Glutamatergic neuron (in vitro differentiated cells): ENCODE measurements at regions not wholly inside any gene's neighbourhood (a gene's known extent, or its start where the extent isn't known, plus 50 kb on each side); places are given as distances from the start of the nearest gene placed in this dataset.

Experiments
- DNase-seq: peaks from one replicate; pipeline ENCODE4 v3.0.0; 2022
- H3K27ac Mint-ChIP-seq: one replicate; pipeline ENCODE4 v1.8.0; 2020; ENCODE audit warnings: mild to moderate bottlenecking, mixed read lengths, inconsistent platforms; ENCODE audit not compliant: unreplicated experiment
- H3K27me3 Mint-ChIP-seq: one replicate; pipeline ENCODE4 v1.8.0; 2020; ENCODE audit warnings: mild to moderate bottlenecking, moderate library complexity, mixed read lengths, inconsistent platforms; ENCODE audit not compliant: unreplicated experiment
- H3K36me3 Mint-ChIP-seq: one replicate; pipeline ENCODE4 v1.8.0; 2020; ENCODE audit warnings: mild to moderate bottlenecking, mixed read lengths, inconsistent platforms; ENCODE audit not compliant: unreplicated experiment
- H3K4me1 Mint-ChIP-seq: one replicate; pipeline ENCODE4 v1.8.0; 2020; ENCODE audit warnings: mild to moderate bottlenecking, low read depth, mixed read lengths, inconsistent platforms; ENCODE audit not compliant: unreplicated experiment
- H3K4me3 Mint-ChIP-seq: one replicate; pipeline ENCODE4 v1.8.0; 2020; ENCODE audit warnings: mild to moderate bottlenecking, mixed read lengths, inconsistent platforms; ENCODE audit not compliant: unreplicated experiment
- H3K9me3 Mint-ChIP-seq: one replicate; pipeline ENCODE4 v1.8.0; 2020; ENCODE audit warnings: mild to moderate bottlenecking, moderate library complexity, mixed read lengths, inconsistent platforms; ENCODE audit not compliant: unreplicated experiment
- TF ChIP-seq, protein P1 (sequence below): fragments of 200-600 bp; sonication (generic); IDR thresholded peaks from one replicate; pipeline ENCODE4 v1.5.0; 2021; ENCODE audit not compliant: partially characterized antibody, unreplicated experiment

- H3K36me3 Mint-ChIP-seq, result peaks cover 3% of the 10 kb centered on the region
- DNase-seq, result no peak
- TF ChIP-seq, protein P1, sequence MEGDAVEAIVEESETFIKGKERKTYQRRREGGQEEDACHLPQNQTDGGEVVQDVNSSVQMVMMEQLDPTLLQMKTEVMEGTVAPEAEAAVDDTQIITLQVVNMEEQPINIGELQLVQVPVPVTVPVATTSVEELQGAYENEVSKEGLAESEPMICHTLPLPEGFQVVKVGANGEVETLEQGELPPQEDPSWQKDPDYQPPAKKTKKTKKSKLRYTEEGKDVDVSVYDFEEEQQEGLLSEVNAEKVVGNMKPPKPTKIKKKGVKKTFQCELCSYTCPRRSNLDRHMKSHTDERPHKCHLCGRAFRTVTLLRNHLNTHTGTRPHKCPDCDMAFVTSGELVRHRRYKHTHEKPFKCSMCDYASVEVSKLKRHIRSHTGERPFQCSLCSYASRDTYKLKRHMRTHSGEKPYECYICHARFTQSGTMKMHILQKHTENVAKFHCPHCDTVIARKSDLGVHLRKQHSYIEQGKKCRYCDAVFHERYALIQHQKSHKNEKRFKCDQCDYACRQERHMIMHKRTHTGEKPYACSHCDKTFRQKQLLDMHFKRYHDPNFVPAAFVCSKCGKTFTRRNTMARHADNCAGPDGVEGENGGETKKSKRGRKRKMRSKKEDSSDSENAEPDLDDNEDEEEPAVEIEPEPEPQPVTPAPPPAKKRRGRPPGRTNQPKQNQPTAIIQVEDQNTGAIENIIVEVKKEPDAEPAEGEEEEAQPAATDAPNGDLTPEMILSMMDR, result no peak
- peaks cover 3% of the 10 kb centered on the region for H3K27me3 Mint-ChIP-seq
- no peaks in the 10 kb centered on the region for H3K4me1 Mint-ChIP-seq
- H3K4me3 Mint-ChIP-seq, result no peak overlapping the region
- H3K27ac Mint-ChIP-seq, result no peak overlapping the region
- peaks cover 3% of the 10 kb centered on the region for H3K9me3 Mint-ChIP-seq
These were observed 195.2 kb downstream of the AXIN2 start for GRCh38 chr17:65366102-65366844.

- peaks cover 3% of the 10 kb centered on the region for H3K9me3 Mint-ChIP-seq
- DNase-seq, result no peak
These were observed 196.3 kb downstream of the AXIN2 start for GRCh38 chr17:65365169-65365568.

GRCh38 chr17:65364438-65364837 lies 197.0 kb downstream of the AXIN2 start:
- Mint-ChIP-seq H3K27ac (no peak overlapping the region), H3K9me3 (peaks cover 3% of the 10 kb centered on the region), H3K4me3 (no peak overlapping the region), H3K36me3 (no peaks in the 10 kb centered on the region), H3K4me1 (peaks cover 3% of the 10 kb centered on the region), H3K27me3 (peaks cover 4% of the 10 kb centered on the region)
- no peak for DNase-seq
- TF ChIP-seq, protein P1, result no peak

More at GRCh38 chr17:65365169-65365568, 196.3 kb downstream of the AXIN2 start:
- Mint-ChIP-seq H3K4me3 (no peak overlapping the region), H3K4me1 (peaks cover 3% of the 10 kb centered on the region), H3K27me3 (peaks cover 4% of the 10 kb centered on the region), H3K36me3 (no peaks in the 10 kb centered on the region), H3K27ac (no peak overlapping the region)
- TF ChIP-seq, protein P1, result no peak

- TF ChIP-seq, protein P1, result no peak
- Mint-ChIP-seq H3K4me3 (no peak overlapping the region), H3K27ac (no peak overlapping the region), H3K36me3 (no peaks in the 10 kb centered on the region), H3K9me3 (peaks cover 3% of the 10 kb centered on the region), H3K27me3 (peaks cover 1% of the 10 kb centered on the region), H3K4me1 (peaks cover 7% of the 10 kb centered on the region)
- no peak for DNase-seq
These were observed 198.6 kb downstream of the AXIN2 start for GRCh38 chr17:65362826-65363225.

GRCh38 chr17:65360961-65361552 lies 200.4 kb downstream of the AXIN2 start:
- no peak for DNase-seq
- Mint-ChIP-seq H3K4me1 (peaks cover 7% of the 10 kb centered on the region), H3K4me3 (no peak overlapping the region), H3K27me3 (peaks cover 1% of the 10 kb centered on the region), H3K9me3 (peaks cover 3% of the 10 kb centered on the region), H3K36me3 (no peaks in the 10 kb centered on the region), H3K27ac (no peak overlapping the region)
- TF ChIP-seq, protein P1, result no peak
